HG02763 (cell line): ENCODE measurements at regions not wholly inside any gene's neighbourhood (a gene's known extent, or its start where the extent isn't known, plus 50 kb on each side); places are given as distances from the start of the nearest gene placed in this dataset.

Experiments used
- ATAC-seq: cut with Tn5 transposase; IDR thresholded peaks from one replicate; pipeline ENCODE4 v1.9.1; 2021; ENCODE audit warnings: mild to moderate bottlenecking, moderate library complexity; ENCODE audit not compliant: unreplicated experiment

DNA sequence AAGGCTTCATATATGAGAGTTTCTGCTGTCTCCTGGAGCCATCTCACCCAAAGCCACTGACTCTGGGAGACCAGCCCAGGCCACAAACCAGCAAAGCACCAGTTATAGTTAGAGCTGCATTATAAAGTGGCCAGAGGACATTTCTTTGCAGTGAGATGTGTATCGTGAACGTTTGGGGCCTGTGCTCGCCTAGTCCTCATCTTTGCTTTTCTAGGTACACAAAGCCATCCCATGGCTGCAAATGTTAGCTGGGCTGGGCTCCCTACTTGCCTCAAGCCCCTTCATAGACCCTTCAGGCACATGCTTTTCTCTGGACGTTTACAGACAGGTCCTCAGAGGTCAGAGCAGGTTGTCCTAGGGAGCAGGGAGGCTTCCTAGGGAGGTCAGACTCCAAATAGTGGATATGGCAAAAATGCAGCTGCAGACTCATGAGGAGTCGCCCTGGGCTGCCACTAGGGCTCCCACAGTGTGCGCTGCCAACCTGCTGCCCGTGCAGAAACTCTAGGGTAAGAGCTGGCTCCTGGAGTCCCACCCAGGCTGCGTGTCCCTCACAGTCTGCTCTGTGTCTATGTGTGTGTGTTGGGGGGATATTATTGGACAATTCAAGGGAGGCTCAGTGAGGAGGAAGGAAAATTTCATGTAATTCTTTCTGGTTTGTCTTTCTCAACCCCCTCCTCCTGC lies 141.0 kb downstream of the RPIA start:
- peak; percentile 40 for ATAC-seq

DNA sequence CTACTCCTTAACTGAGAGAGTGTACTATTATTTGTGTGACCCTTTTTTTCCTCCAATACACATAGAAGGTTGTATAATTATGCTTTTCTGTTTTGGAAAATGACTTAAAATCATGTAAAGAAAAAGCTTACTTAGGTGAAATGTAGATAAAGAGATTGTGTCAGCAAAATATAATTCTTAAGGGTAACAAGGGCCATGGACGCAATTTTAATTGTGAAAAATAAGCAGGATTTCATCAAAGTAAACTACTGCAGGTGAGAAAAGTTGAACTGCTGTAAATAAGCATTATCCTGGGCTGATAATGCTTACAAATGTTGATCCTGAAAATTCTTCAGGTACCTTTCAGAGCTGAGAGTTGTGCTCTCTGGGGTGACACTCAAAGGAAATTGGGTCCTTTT lies 141.5 kb downstream of the RPIA start:
- ATAC-seq, result no peak

DNA sequence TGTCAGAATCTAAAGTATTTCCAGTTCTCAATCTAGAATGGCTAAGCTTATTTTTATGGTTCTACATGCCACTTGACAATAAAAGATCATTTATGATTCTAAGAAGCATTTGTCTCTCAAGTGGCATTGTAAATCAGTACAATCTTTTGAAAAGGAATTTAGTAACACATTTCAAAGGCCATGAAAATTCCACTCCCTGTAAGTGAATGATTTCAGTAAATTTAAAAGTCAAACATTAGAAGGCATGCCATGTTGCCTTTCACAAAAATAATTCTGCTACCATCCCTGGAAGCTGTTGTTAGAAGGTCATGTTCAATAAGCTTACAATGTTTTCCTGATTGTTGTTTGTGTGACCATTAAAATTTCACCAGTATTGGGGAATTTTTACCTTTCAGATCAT lies 142.9 kb downstream of the RPIA start:
- ATAC-seq, result no peak

DNA sequence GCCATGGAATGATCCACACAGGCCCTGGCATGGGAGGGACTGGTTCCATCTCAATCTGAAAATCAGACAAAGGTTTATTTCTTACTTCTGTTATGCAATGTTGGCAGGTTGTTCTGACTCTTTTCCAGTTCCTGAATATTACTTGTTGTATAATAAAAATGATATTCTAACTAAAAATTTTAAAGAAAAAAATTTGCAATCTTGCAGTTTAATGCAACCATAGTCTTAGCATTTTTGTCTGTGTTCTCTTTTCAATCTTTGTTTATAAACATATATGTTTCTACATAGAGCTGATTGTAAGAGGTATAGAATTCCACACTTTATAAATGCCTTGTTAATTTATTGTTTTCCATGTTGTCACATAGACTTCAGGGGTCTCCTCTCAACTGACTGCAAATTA lies 143.4 kb downstream of the RPIA start:
- no peak for ATAC-seq

DNA sequence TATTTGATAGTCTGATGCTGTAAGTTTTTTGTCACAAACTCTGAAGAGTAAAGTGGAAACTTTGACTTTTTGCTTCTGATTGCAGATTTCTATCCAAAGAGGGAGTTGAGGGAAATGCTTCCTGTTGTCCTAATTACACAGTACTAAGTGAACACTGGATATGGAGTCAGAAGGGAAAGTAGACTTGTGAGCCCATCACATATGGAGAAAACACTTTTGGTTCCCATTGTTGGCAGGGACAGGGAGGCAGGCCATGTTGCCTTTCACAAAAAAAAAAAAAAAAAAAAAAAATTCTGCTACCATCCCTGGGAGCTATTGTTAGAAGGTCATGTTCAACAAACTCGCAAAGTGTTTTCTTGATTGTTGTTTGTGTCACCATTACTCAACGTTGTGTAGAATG lies 144.3 kb downstream of the RPIA start:
- ATAC-seq, result no peak

DNA sequence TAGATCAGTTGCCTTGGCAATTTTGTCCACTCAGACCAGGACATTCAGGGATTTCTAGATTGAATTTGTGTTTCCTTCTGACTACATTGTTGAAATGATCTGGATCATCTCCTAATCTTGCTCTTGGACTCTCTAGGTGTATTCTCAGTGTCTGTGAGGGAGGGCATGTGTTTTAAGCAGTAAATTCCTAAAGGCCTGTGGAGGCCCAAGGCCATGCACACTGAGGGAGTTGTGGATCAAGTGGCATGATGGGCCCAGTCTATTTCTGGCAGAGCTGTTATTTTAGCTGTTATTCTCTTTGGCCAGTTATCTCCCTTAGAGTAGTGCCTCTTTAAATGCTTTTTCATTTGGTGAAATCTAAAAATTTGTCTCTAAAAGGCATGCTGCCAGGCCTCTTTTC lies 144.9 kb downstream of the RPIA start:
- no peak for ATAC-seq

DNA sequence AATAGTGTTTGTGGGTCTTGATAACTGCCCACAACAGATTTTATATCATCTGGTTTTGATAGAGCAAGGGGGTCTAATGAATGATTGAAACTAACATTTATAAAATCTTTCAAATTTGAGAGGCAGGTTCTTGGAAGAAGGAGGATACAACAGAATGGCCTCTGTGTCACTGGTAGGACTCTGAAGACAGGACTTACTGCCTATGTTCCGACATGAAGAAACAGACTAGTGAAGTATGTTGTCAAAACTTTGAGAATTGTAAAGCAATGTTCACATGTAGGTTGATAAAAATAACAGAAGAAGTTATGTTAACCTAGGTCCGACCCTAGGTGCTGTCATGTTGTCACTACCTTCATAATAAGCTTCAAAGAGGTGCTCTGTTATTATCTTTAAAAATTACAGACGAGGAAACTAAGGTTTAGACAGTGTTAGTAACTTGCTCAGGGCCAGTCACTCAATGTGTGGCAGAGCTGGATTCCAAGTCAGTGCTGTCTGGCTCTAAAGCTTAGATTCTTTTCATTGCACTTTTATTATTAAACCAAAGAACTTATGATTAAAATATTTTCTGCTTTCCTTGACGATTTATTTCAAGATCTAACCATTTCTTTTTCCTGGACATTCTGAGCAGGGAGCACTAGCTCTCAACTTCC lies 146.2 kb downstream of the RPIA start:
- no peak for ATAC-seq

DNA sequence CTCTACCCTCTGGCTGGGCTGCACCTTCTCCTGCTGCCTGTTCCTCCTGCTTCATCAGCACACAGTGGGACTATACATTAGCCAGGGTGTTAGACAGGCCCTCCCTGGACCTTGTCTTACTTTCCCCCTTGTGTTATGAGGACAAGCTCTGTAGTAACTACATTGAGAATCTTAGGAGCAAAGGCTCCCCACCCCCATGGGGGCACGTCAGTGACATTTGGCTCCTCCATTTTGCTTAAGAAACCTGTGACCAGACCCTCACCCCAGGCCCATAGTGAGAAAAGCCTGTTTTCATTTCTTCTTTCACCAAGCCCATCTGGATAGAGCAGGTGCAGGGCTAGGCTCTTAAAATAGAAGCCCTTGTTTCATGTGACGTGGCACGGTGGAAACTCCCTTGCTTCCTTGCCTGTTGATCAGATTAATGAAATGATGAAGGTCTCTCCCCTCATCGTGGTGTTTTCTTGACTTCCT lies 146.7 kb downstream of the RPIA start:
- ATAC-seq, result peak; percentile 80

DNA sequence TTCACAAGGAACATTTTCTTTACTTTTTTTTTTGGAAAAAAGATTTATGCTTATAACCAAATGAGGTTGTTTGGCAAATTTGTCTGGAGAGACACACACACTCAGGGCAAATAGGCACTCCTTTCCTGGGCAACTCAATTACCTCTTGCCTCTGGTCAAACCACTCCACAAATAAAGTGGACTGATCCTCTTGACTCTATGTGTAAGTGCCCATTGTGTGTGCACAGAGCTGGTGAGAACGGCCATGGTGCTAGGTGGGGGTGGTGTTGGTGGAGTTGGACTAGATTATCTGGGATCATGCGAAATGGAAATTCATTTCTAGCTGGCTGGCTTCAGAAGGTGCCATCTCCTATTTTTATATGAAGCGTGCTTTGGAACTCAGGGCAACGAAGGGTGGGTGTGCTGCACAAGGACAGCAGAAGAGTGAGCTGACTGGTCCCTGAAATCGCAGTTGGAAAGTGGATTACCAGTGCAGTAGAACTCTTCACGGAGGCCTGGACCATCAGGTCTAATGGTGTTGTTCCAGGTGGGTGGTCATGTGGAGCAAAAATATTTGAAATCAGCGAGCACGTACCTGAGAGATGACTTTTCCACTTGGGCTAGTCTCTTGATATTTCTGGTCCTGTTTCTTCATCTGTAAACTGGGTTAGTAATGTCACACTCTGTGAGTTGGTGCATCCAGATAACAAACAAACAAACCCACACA lies 149.9 kb downstream of the RPIA start:
- no peak for ATAC-seq

DNA sequence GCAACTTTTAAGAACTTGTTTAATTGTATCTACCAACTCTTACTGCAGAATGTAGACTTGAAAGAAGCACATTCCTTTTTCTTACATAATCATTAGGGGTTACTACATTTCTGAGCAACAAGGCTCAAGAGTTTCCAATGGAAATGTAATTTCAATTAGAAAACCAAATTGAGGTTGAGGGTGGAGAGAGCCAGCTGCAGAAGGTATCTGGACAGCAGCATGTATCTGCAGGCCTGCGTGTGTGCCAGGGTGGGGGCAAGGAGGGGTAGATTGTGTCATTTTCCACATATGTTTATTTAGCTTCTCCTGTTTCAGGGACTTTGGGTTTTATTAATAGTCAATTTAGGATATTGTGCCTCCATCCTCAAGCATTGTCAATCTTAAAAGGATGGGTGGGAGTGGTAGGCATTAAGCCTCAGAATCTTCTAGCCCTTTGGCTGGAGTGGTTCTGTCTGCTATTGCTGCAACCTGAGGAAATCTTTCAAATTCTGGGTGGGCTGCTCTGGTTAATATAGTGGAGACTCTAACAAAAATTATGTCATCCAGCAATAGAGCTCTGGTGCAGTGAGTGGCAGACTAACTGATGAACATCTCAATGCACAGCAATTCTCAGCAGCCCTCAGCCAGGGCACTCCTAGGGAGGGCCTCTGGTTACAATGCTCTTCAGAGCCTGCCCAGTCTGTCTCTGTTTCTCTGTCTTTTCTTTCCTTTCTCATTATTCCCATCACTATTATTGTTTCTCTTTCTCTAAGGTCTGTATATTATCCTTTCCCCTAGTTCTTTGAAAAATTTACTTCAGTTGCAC lies 151.4 kb downstream of the RPIA start:
- no peak for ATAC-seq

DNA sequence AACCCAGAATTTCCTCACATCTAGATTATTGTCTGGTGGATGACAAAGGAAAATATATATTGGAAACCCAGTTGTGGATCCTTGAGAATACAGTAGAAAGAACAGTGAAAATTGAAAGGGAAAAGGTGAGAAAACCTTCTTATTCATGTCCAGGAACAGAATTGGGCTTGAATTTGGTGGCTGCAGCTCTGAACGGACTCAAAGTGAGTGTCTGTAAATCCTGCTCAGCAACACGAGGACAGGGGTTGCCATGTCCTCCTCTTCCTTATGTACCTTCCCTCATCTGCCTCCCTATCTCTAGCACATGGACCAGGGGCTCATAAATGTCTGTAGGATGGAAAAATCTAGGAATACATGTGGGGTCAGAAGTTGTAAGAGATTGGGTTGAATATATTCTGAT lies 152.2 kb downstream of the RPIA start:
- ATAC-seq, result no peak

DNA sequence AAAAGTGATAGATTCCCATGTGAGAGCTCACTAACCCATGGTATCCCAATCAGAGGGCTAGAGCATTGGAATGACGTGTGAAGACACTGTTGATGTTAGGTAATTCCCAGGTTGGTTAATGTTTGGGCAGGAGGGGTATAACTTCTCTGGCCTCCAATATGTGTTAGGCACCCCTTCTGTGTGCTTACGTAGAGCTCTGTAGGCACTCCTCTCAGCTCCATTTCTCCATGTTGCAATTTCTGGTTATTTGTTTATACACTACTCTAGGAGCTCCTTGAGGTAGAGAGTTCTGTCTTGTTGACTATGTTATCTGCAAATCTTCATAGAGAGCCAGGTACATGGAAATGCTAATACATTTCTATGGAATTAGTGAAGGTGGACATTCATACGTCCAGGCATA lies 153.5 kb downstream of the RPIA start:
- ATAC-seq, result no peak

DNA sequence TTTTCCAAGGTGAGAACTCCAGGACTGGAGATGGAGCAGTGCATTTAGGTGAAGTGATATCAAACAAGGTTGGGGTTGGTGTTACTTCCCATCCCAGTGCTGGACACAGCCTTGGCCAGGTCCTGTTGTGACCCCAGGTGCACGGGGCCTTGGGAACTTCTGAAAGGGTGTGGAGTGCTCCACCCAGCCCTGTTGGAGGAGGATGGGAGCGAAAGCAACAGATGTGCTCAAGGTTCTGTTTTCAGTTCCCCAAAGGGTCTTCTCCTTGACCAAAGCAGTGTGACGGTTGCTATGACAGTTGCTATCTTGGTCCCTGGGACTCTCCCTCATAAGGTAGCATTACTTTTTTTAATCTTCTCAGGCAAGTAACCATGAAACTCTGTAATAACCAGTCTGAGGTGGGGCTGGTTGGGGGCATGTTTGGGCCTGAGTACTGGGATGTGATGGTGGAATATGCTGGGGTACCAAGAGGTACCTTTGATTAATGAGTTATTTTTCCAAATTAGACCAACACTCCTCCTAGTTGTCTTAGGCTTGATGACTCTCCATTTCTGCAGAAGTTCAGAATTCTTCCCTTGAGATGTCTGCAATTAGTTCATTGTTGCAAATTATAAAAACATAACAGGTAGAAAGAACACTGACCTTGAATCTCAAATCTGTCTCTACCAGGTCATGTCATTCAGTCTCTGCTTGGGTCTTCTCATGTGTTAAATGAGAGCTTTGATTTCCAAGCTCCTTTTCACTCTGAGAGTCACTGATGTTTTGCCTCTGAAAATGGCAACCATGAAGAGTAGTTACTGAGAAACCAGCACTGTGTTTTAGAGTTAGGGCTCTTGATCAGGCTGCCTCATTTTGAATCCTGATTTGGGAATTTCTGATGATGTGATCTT lies 154.5 kb downstream of the RPIA start:
- ATAC-seq, result peak; percentile 75

DNA sequence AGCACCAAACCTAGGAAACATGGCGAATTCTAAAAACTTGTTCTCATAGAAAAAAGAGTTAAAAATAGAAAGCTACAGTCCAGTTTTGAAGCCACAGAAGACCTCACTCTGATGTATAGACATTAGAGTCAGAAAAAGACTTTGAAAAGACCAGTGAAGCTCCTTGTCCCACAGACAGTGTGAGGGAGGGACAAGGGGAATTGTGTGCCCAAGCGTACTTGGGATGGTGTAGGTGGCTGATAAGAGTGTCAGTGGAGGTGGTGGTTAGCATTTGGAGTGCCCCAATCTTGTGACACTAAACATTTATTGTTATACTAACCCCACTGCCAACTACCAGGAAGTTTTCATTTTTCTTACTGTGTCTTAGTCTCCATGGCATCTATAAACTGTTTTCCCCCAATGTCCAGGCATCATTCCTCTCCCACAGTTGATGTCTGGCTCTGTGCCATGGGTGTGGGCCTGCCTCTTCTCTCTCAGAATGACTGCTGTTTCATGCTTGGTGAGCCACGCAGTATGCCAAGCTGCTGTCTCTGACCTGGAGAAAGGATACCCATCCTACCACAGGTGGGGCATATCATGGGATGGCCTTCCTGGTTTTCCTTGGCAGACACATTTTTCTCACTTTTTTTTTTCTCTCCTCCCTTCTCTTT lies 161.4 kb downstream of the RPIA start:
- ATAC-seq, result no peak

DNA sequence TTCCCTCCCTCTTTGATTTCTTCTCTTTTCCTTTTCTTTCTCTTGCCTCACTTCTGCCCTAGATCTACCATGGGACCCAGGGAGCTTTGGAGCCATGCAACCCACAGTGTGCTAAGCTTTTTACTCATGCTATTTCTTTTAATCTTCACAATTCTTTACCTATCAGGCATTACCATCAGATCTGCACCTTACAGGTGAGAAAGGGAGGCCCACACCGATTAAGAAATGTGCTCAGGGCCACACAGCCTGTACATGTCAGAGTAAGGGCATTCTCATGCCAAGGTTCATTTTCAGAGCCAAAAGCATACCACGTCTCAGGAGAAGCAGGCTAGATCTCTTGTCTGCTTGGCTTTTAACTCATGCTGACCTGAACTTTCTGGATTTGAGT lies 161.9 kb downstream of the RPIA start:
- ATAC-seq, result no peak

DNA sequence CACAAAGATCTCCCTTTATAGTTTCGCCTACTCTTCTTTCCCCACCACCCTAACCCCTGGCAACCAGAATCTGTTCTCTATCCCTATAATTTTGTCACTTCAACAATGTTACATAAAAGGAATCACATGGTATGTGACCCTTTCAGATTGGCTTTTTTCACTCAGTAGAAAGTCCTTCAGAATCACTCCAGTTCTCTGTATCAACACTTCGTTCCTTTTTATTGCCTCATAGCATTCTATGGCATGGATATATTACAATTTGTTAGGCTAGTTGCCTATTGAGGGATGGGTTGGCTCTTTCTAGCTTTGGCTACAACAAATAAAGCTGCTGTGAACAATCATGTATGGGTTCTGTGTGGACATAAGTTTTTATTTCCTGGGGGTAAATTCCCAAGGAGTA lies 163.1 kb downstream of the RPIA start:
- ATAC-seq, result no peak

DNA sequence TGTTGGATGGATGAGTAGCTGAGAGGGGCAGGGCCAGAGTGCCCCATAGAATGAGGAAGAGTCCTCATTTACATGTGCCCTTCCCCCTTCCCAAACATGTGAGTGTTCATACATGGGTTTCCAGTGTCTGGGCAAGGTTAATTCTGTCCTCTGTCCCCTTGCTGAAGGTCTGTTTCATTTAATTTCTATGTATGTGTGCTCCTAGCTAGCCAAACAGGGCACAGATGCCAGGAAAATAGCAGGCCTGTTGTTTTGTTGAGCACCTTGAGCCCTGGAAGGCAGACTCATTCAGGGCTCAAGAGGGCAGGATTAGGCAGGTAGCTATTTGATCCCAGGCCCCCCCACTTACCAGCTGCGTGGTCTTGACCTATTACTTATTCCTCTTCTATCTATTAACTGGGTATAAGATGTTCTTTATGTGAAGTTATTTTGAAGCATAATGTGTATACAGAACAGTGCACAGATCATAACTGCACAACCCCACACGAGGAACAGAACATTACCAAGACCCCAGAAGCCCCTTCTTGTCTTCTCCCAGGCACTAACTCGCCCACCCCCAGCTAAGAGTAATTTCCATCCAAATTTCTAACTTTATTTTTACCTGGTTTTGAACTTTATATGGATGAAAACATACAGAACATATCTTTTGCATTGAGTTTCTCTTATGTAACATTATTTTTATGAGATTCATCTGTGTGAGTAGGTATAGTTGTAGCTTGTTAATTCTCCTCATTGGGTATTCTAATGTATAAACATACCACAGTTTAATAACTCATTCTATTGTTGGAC lies 164.3 kb downstream of the RPIA start:
- ATAC-seq, result peak; percentile 26

DNA sequence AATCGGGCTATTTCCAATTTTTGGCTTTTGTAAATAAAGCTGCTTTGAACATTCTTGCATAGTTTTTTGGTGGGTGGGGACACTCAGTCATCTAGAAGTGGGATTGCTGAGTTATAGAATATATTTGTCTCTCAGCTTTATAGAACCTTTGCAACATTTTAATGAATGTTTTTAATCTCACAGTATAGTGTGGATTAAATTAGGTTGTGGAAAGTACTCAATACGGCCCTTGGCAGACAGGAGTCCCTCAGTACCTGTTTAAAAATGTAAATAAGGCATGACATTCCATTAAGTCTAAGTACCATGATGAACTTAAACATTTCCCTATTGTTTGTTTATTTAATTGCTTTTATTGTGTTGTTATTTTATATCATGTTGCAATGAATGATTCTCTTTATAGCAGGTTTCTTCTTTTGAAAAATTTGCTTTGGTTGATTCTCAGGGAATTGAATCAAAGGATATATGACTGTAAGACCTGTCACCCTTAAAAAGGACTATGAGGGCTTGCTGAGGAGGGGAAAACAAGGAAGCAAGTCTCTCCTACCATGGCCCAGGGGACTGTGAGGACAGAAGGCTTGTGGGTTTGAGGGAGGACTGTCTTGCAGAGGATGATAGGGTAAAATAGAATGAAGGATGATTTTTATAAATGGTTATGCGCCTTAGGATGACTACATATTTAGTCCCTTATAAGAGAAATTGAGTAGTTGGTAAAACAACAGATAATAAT lies 165.1 kb downstream of the RPIA start:
- ATAC-seq, result peak; percentile 16
